ENCODE measurements at regions not wholly inside any gene's neighbourhood (a gene's known extent, or its start where the extent isn't known, plus 50 kb on each side); places are given as distances from the start of the nearest gene placed in this dataset.

- CTCF ChIA-PET, result no interaction called here
- Histone ChIP-seq H3K27ac (ENCODE audit: low read depth, low read length) (no peak overlapping the region), H3K79me2 (ENCODE audit: insufficient read depth, low read length) (no peaks in the 10 kb centered on the region), H3K4me2 (ENCODE audit: low read length) (peak overlapping the region; percentile 20), H3K4me1 (ENCODE audit: control insufficient read depth in 1 of 2, insufficient read depth in 2 of 2, low read length in 2 of 2) (peaks cover 9 to 27% of the 10 kb centered on the region in 2 experiments; a peak in 3 of 4 replicates), H4K20me1 (ENCODE audit: insufficient read depth) (no peaks in the 10 kb centered on the region), H2AFZ (ENCODE audit: low read depth, low read length, poor library complexity, severe bottlenecking) (peak overlapping the region; percentile 43), H3K27me3 (ENCODE audit: insufficient read depth, low read length) (no peaks in the 10 kb centered on the region), H3K9me2 (ENCODE audit: insufficient read depth) (no peaks in the 10 kb centered on the region), H3K9ac (ENCODE audit: low read length) (no peak overlapping the region), H3K9me3 (ENCODE audit: control insufficient read depth in 1 of 2, insufficient read depth in 1 of 2, low read depth in 1 of 2, low read length in 2 of 2) (no peaks in the 10 kb centered on the region), H3K4me3 (replicated peaks in 1 of 2; ENCODE audit: low read depth in 1 of 2, low read length in 2 of 2) (no peak overlapping the region), H3K36me3 (ENCODE audit: control insufficient read depth in 1 of 2, insufficient read depth in 2 of 2, low read length in 2 of 2) (no peaks in the 10 kb centered on the region)
- RAD21 ChIA-PET (ENCODE audit: low non-redundant PET in 1 of 2, low total read pairs in 2 of 2, uncharacterized antibody in 2 of 2, unreplicated experiment in 2 of 2), result no interaction called here
- no peak for DNase-seq (ENCODE audit: low read depth, low spot score)
- POLR2A ChIA-PET, result no interaction called here
- ATAC-seq, result peak; percentile 46
- TF ChIP-seq REST (IDR thresholded peaks at IDR 0.05; ENCODE audit: low read depth) (no peak), ELF1 (IDR thresholded peaks at IDR 0.05; ENCODE audit: borderline replicate concordance, low read depth) (no peak), ZNF274 (IDR thresholded peaks at IDR 0.05; ENCODE audit: low read depth, low read length) (no peak), CEBPB (IDR thresholded peaks at IDR 0.05; ENCODE audit: low read depth) (no peak), YY1 (IDR thresholded peaks at IDR 0.05; ENCODE audit: extremely low read depth, insufficient replicate concordance, low read depth, low read length) (no peak), MAX (IDR thresholded peaks at IDR 0.05) (no peak), EZH2 (IDR thresholded peaks at IDR 0.05) (no peak), EZH2phosphoT487 (IDR thresholded peaks at IDR 0.05; ENCODE audit: borderline replicate concordance) (no peak), SP1 (IDR thresholded peaks at IDR 0.05; ENCODE audit: low read depth) (no peak), SIN3A (IDR thresholded peaks at IDR 0.05; ENCODE audit: low read depth) (no peak), ZBTB33 (IDR thresholded peaks at IDR 0.05; ENCODE audit: extremely low read depth, insufficient replicate concordance, low read length) (no peak), CBX3 (IDR thresholded peaks at IDR 0.05; ENCODE audit: low read depth) (no peak)
- intact Hi-C loops (cut with micrococcal nuclease), result no loop called here
- BruUV-seq (replicated peaks), result no TSS peak
Measured at GRCh38 chr3:31311559-31311958, 221.2 kb upstream of the STT3B start.

Measured in HCT116 (cell line).